GM23338 (cell line): ENCODE measurements at regions not wholly inside any gene's neighbourhood (a gene's known extent, or its start where the extent isn't known, plus 50 kb on each side); places are given as distances from the start of the nearest gene placed in this dataset.

ENCODE experiments used
- ATAC-seq: fragments of 200-7000 bp; cut with Tn5 transposase; 3 replicates; pipeline ENCODE4 v1.9.1; 2020
- DNase-seq: peaks from one replicate; pipeline ENCODE4 v3.0.0-alpha.2; 2015; ENCODE audit warnings: low spot score
- H2AFZ ChIP-seq: fragments of 200-600 bp; sonication (generic); 2 replicates; pipeline ENCODE4 v1.8.0; 2016; ENCODE audit warnings: antibody characterized with exemption, mild to moderate bottlenecking, moderate library complexity
- H3F3A ChIP-seq: fragments of 200-600 bp; sonication (generic); replicated peaks from 2 replicates; pipeline ENCODE4 v1.8.0; 2017; ENCODE audit warnings: antibody characterized with exemption, mixed run types, low read depth
- H3K27ac ChIP-seq: fragments of 200-600 bp; sonication (generic); 2 replicates; pipeline ENCODE4 v1.6.1; 2016; ENCODE audit warnings: low read depth
- H3K27me3 ChIP-seq: fragments of 200-600 bp; sonication (generic); 2 replicates; pipeline ENCODE4 v1.8.0; 2016; ENCODE audit warnings: mild to moderate bottlenecking, mixed run types, moderate library complexity; ENCODE audit not compliant: insufficient read depth
- H3K36me3 ChIP-seq: fragments of 200-600 bp; sonication (generic); 2 replicates; pipeline ENCODE4 v1.8.0; 2016; ENCODE audit warnings: mild to moderate bottlenecking; ENCODE audit not compliant: insufficient read depth
- H3K4me1 ChIP-seq: fragments of 200-600 bp; sonication (generic); 2 replicates; pipeline ENCODE4 v1.8.0; 2016; ENCODE audit warnings: mild to moderate bottlenecking, moderate library complexity; ENCODE audit not compliant: insufficient read depth
- H3K4me2 ChIP-seq: fragments of 200-600 bp; sonication (generic); 2 replicates; pipeline ENCODE4 v1.7.1; 2017; ENCODE audit warnings: mixed run types
- H3K4me3 ChIP-seq: fragments of 200-600 bp; sonication (generic); 2 replicates; pipeline ENCODE4 v1.6.1; 2016; ENCODE audit warnings: mixed run types
- H3K79me2 ChIP-seq: fragments of 200-600 bp; sonication (generic); replicated peaks from 2 replicates; pipeline ENCODE4 v1.8.0; 2017; ENCODE audit warnings: mild to moderate bottlenecking; ENCODE audit not compliant: insufficient read depth
- H3K9me2 ChIP-seq: fragments of 200-600 bp; sonication (generic); 2 replicates; pipeline ENCODE4 v1.8.0; 2017; ENCODE audit not compliant: insufficient read depth
- H4K20me1 ChIP-seq: fragments of 200-600 bp; sonication (generic); replicated peaks from 2 replicates; pipeline ENCODE4 v1.8.0; 2017; ENCODE audit warnings: mild to moderate bottlenecking; ENCODE audit not compliant: insufficient read depth
- H3K27ac Mint-ChIP-seq: 2 replicates; pipeline ENCODE4 v1.8.0; 2020; ENCODE audit warnings: inconsistent platforms, mild to moderate bottlenecking, moderate library complexity, mixed read lengths
- H3K27me3 Mint-ChIP-seq: 3 replicates; pipeline ENCODE4 v1.8.0; 2022; ENCODE audit warnings: low read depth, mild to moderate bottlenecking, moderate library complexity, mixed read lengths, inconsistent platforms; ENCODE audit not compliant: insufficient read depth, poor library complexity
- H3K36me3 Mint-ChIP-seq: 3 replicates; pipeline ENCODE4 v1.8.0; 2021; ENCODE audit warnings: low read depth, mild to moderate bottlenecking, inconsistent platforms, moderate library complexity, mixed read lengths
- H3K4me1 Mint-ChIP-seq: 3 replicates; pipeline ENCODE4 v1.8.0; 2020; ENCODE audit warnings: mild to moderate bottlenecking, inconsistent platforms, mixed read lengths
- H3K4me3 Mint-ChIP-seq: 3 replicates; pipeline ENCODE4 v1.8.0; 2021; ENCODE audit warnings: moderate library complexity, mild to moderate bottlenecking, inconsistent platforms, mixed read lengths
- H3K9me3 Mint-ChIP-seq: 3 replicates; pipeline ENCODE4 v1.8.0; 2020; ENCODE audit warnings: moderate library complexity, mild to moderate bottlenecking, inconsistent platforms, mixed read lengths
- CTCF ChIP-seq, 2 experiments: fragments of 200-600 bp in 1 of 2; sonication (generic) in 1 of 2; conservative IDR thresholded peaks; 2 replicates each; pipeline versions ENCODE4 v1.5.1 to v1.6.1; 2016 to 2017; ENCODE audit warnings: antibody characterized with exemption in 2 of 2, low read depth in 2 of 2, mild to moderate bottlenecking in 2 of 2, moderate library complexity in 1 of 2
- ETS1 ChIP-seq: IDR thresholded peaks from 2 replicates; pipeline ENCODE4 v1.6.1; 2016; ENCODE audit warnings: antibody characterized with exemption
- EZH2 ChIP-seq: fragments of 200-600 bp; sonication (generic); IDR thresholded peaks from one replicate; pipeline ENCODE4 v1.8.0; 2017; ENCODE audit warnings: antibody characterized with exemption, mild to moderate bottlenecking, low read depth; ENCODE audit not compliant: unreplicated experiment
- EZH2phosphoT487 ChIP-seq: fragments of 200-600 bp; sonication (generic); IDR thresholded peaks from one replicate; pipeline ENCODE4 v1.8.1; 2018; ENCODE audit warnings: antibody characterized with exemption; ENCODE audit not compliant: unreplicated experiment
- JUNB ChIP-seq: IDR thresholded peaks from one replicate; pipeline ENCODE4 v1.6.1; 2016; ENCODE audit warnings: antibody characterized with exemption; ENCODE audit not compliant: unreplicated experiment
- NANOG ChIP-seq: IDR thresholded peaks from 2 replicates; pipeline ENCODE4 v1.6.1; 2016; ENCODE audit warnings: antibody characterized with exemption, borderline replicate concordance
- POLR2AphosphoS5 ChIP-seq: IDR thresholded peaks from 2 replicates; pipeline ENCODE4 v1.6.1; 2016; ENCODE audit warnings: antibody characterized with exemption, low read depth
- REST ChIP-seq: IDR thresholded peaks from one replicate; pipeline ENCODE4 v1.6.1; 2018; ENCODE audit warnings: antibody characterized with exemption; ENCODE audit not compliant: unreplicated experiment
- STAT1 ChIP-seq: IDR thresholded peaks from one replicate; pipeline ENCODE4 v1.6.1; 2016; ENCODE audit warnings: antibody characterized with exemption; ENCODE audit not compliant: unreplicated experiment
- ZNF114 ChIP-seq: fragments of 250-450 bp; sonication (Bioruptor Pico); IDR thresholded peaks from 2 replicates; pipeline ENCODE4 v1.5.0; 2020; ENCODE audit warnings: mild to moderate bottlenecking, moderate library complexity
- ZNF331 ChIP-seq: fragments of 250-450 bp; sonication (Bioruptor Pico); IDR thresholded peaks from 2 replicates; pipeline ENCODE4 v1.5.0; 2020; ENCODE audit warnings: low read depth, mild to moderate bottlenecking, moderate library complexity
- ZNF462 ChIP-seq: fragments of 250-450 bp; sonication (Bioruptor Pico); IDR thresholded peaks from 2 replicates; pipeline ENCODE4 v1.5.0; 2020; ENCODE audit warnings: mild to moderate bottlenecking, moderate library complexity

- no peak overlapping the region for H3K4me2 ChIP-seq
- no peak overlapping the region for H3K4me3 Mint-ChIP-seq
- no peaks in the 10 kb centered on the region for H3K36me3 Mint-ChIP-seq
- no peak overlapping the region for H2AFZ ChIP-seq
- no peak overlapping the region for H3K27ac Mint-ChIP-seq
- peaks cover 2% of the 10 kb centered on the region for H3K27me3 Mint-ChIP-seq
- H3K4me1 ChIP-seq, result no peaks in the 10 kb centered on the region
- H4K20me1 ChIP-seq, result no peaks in the 10 kb centered on the region
- 0 out of 2 replicates have a peak, but pooled peaks cover 6% of the 10 kb centered on the region for H3K9me2 ChIP-seq
- no peak overlapping the region for H3K4me3 ChIP-seq
- ATAC-seq (no peak), DNase-seq (no peak)
- no peaks in the 10 kb centered on the region for H3K27me3 ChIP-seq
- no peaks in the 10 kb centered on the region for H3K4me1 Mint-ChIP-seq
- H3K36me3 ChIP-seq, result no peaks in the 10 kb centered on the region
- no peaks in the 10 kb centered on the region for H3K9me3 Mint-ChIP-seq
- H3K27ac ChIP-seq, result no peak overlapping the region
- no peaks in the 10 kb centered on the region for H3F3A ChIP-seq
- TF ChIP-seq ZNF331 (CRISPR knock-in tag) (no peak), CTCF (conservative IDR thresholded peaks at IDR 0.05; ENCODE audit: low read depth in 2 of 2) (no peak), ZNF462 (CRISPR knock-in tag) (no peak), JUNB (no peak), ZNF114 (CRISPR knock-in tag) (no peak), EZH2phosphoT487 (no peak), POLR2AphosphoS5 (no peak), REST (no peak), STAT1 (no peak), EZH2 (no peak), NANOG (no peak), ETS1 (no peak)
- H3K79me2 ChIP-seq, result no peaks in the 10 kb centered on the region
Measured at GRCh38 chr10:36468620-36469019, 656.8 kb upstream of the ANKRD30A start.
